Stomach (tissue), 4 donors: ENCODE measurements at regions not wholly inside any gene's neighbourhood (a gene's known extent, or its start where the extent isn't known, plus 50 kb on each side); places are given as distances from the start of the nearest gene placed in this dataset.

ENCODE experiments used
- POLR2A ChIP-seq, 4 donors: fragments of 450-650 bp; IDR thresholded peaks; one replicate each; pipeline ENCODE4 v1.6.1; 2016; ENCODE audit warnings: antibody characterized with exemption in 4 of 4, control low read depth in 2 of 4, mild to moderate bottlenecking in 1 of 4, moderate library complexity in 1 of 4
- POLR2AphosphoS5 ChIP-seq, 3 donors: sonication (generic); formaldehyde crosslinking; IDR thresholded peaks; one replicate each; pipeline ENCODE4 v1.6.1; 2016; ENCODE audit warnings: antibody characterized with exemption in 3 of 3

DNA sequence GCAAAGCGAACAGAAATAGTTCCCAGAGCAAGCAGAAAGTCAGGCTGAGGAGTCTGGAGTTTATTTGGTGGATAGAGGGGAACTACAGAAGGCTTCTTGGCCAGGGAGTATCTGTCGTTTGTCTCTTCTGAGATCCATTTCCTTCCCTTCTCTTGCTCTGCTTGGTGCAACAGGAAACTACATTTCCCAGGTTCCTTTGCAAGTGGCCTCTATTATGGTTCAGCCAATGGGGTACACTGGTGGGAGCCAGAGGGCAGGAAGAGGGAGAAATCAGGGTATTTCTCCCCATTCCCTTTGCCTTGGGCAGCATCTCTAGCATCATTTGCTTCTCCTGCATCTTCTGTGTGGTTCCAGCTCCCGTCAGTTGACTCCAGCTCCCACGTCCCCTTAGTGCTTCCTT lies 142.1 kb downstream of the BCOR start:
- TF ChIP-seq POLR2AphosphoS5 (IDR thresholded peaks at IDR 0.05) (no peak), POLR2A (IDR thresholded peaks at IDR 0.05) (no peak)
